ENCODE measurements at regions not wholly inside any gene's neighbourhood (a gene's known extent, or its start where the extent isn't known, plus 50 kb on each side); places are given as distances from the start of the nearest gene placed in this dataset.

DNA sequence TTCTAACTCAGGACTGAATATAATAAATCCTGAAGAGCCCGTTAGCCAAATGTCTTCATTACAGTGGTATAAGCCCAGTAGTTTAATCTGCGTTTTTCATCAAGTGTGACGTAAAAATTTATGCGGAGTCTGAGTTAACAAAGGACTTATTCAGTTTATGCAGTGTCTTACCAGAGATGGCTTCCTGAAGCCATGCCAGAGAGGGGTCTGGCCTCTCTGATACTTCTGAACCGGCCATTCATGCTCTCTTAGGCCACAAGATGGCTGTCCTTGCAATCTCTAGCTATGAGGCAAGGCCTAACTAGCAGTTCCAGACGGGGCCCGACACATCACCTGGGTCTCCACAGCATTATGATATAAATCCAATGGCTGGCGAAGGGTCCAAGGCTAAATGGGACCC is 101.4 kb downstream of the TEX35 start:
- intact Hi-C loops (cut with DNase I): no loop called here

GRCh38 chr1:178619042-178619927 is 105.8 kb upstream of the RALGPS2 start:
- WGBS, 3 donors: 92 to 97% (median 93%) methylated on average over 4 of the region's 4 CpGs
- Histone ChIP-seq H3K9me3 (no peaks in the 10 kb centered on the region), H3K4me3 (no peak overlapping the region), H3K36me3 (no peaks in the 10 kb centered on the region), H3K4me1 (ENCODE audit: insufficient read depth) (no peaks in the 10 kb centered on the region), H3K27me3 (no peaks in the 10 kb centered on the region), H3K27ac (no peak overlapping the region)
- intact Hi-C loops (cut with DNase I): no loop called here
- no peak for TF ChIP-seq CTCF (IDR thresholded peaks at IDR 0.05)
- DNase-seq: no peak

More for the DNA sequence above, 101.4 kb downstream of the TEX35 start:
- Histone ChIP-seq H3K4me3 (no peak overlapping the region), H3K27me3 (no peaks in the 10 kb centered on the region), H3K27ac (no peak overlapping the region), H3K4me1 (ENCODE audit: insufficient read depth) (no peaks in the 10 kb centered on the region), H3K36me3 (no peaks in the 10 kb centered on the region), H3K9me3 (no peaks in the 10 kb centered on the region)
- DNase-seq: no peak
- WGBS, 3 donors: 92 to 96% (median 95%) methylated on average over 8 of the region's 8 CpGs
- TF ChIP-seq POLR2A (IDR thresholded peaks at IDR 0.05) (no peak), EP300 (IDR thresholded peaks at IDR 0.05) (no peak), CTCF (IDR thresholded peaks at IDR 0.05) (no peak)

DNA sequence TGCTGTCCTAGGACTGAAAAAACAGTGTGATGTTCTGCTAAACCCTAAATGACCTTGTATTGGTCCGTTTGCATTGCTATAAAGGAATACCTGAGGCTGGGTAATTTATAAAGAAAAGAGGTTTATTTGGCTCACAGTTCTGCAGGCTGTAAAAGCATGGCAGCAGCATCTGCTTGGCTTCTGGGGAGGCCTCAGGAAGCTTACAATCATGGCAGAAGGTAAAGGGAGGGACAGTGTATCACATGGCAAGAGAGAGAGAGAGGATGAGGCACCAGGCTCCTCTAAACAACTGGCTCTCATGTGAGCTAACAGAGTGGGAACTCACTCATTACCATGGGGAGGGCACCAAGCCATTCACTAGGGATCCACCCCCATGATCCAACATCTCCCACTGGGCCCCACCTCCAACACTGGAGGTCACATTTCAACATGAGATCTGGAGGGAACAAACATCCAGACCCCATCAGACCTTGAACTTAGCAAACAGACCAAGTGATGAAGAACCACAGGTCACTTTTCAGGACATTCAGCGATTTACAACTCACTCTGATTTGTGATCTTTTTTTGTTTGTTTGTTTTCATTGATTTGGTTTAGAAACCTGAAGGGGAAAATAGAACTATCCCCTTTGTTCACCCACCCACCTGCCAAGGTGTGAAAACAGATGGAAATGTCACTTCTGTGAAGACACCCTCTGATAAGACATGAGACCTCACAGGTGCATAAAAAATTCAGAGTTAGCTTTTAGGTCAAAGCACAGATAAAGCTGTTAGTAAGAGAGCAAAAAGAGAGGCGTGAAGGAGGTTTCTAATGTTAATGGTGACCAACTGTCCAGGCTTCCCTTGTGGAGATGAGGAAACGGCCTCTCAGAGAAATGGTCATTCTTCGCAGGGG is 104.2 kb upstream of the RALGPS2 start:
- 88 to 91% (median 88%) methylated on average over 5 of the region's 5 CpGs for WGBS, 3 donors

More for the DNA sequence above, 104.2 kb upstream of the RALGPS2 start:
- no peaks in the 10 kb centered on the region for H3K36me3 ChIP-seq
- no peak overlapping the region for H3K27ac ChIP-seq
- intact Hi-C loops (cut with DNase I): loop anchor here in 1 of 4 donors (5.0 kb wide), 1 partner anchor 49 kb away; no protein-coding TSS in a partner anchor
- H3K27me3 ChIP-seq: no peaks in the 10 kb centered on the region
- TF ChIP-seq EP300 (IDR thresholded peaks at IDR 0.05) (no peak), CTCF (IDR thresholded peaks at IDR 0.05) (no peak), POLR2A (IDR thresholded peaks at IDR 0.05) (no peak)
- no peak for DNase-seq
- H3K9me3 ChIP-seq: no peaks in the 10 kb centered on the region
- H3K4me3 ChIP-seq: no peak overlapping the region
- H3K4me1 ChIP-seq (ENCODE audit: insufficient read depth): no peaks in the 10 kb centered on the region

Data from ovary (tissue), 7 donors.